SU-DHL-6 (cell line): ENCODE measurements at regions not wholly inside any gene's neighbourhood (a gene's known extent, or its start where the extent isn't known, plus 50 kb on each side); places are given as distances from the start of the nearest gene placed in this dataset.

Source experiments
- H2AFZ ChIP-seq: fragments of 200-600 bp; sonication (generic); 2 replicates; pipeline ENCODE4 v1.6.1; 2014; ENCODE audit warnings: low read depth, mild to moderate bottlenecking, moderate library complexity, mixed read lengths, antibody characterized with exemption, low read length; ENCODE audit not compliant: severe bottlenecking
- H3F3A ChIP-seq: fragments of 200-600 bp; shearing (Covaris generic); 2 replicates; pipeline ENCODE4 v1.6.0; 2016; ENCODE audit warnings: antibody characterized with exemption, mild to moderate bottlenecking; ENCODE audit not compliant: insufficient read depth
- H3K27ac ChIP-seq: fragments of 200-600 bp; sonication (generic); 2 replicates; pipeline ENCODE4 v1.5.1; 2016; ENCODE audit warnings: low read depth, mild to moderate bottlenecking, low read length, moderate library complexity, mixed read lengths
- H3K27me3 ChIP-seq: fragments of 200-600 bp; sonication (generic), shearing (Covaris generic); 2 replicates; pipeline ENCODE4 v1.6.0; 2014; ENCODE audit warnings: mild to moderate bottlenecking, low read length
- H3K36me3 ChIP-seq: fragments of 200-600 bp; sonication (generic); 2 replicates; pipeline ENCODE4 v1.6.1; 2014; ENCODE audit warnings: mild to moderate bottlenecking, low read length, mixed read lengths
- H3K4me2 ChIP-seq: fragments of 300-600, 200-600 bp; shearing (Covaris generic), sonication (generic); 2 replicates; pipeline ENCODE4 v1.6.0; 2014; ENCODE audit warnings: low read length, low read depth, mild to moderate bottlenecking; ENCODE audit not compliant: poor library complexity, severe bottlenecking
- H3K4me3 ChIP-seq: fragments of 200-600 bp; sonication (generic); 2 replicates; pipeline ENCODE4 v1.5.1; 2014; ENCODE audit warnings: antibody characterized with exemption, low read length, mild to moderate bottlenecking, mixed read lengths; ENCODE audit not compliant: insufficient read depth, poor library complexity, severe bottlenecking
- H3K79me2 ChIP-seq: fragments of 200-600 bp; sonication (generic); 2 replicates; pipeline ENCODE4 v1.6.1; 2014; ENCODE audit warnings: mild to moderate bottlenecking, low read length, moderate library complexity; ENCODE audit not compliant: insufficient read depth
- H3K9ac ChIP-seq: fragments of 200-600 bp; sonication (generic); 2 replicates; pipeline ENCODE4 v1.7.0; 2014; ENCODE audit warnings: mild to moderate bottlenecking, low read length
- H3K9me2 ChIP-seq: fragments of 200-600 bp; sonication (generic); replicated peaks from 2 replicates; pipeline ENCODE4 v1.6.1; 2014; ENCODE audit warnings: low read length; ENCODE audit not compliant: insufficient read depth
- H3K9me3 ChIP-seq: fragments of 200-600 bp; sonication (generic); 2 replicates; pipeline ENCODE4 v1.6.1; 2014; ENCODE audit warnings: low read length, mixed read lengths; ENCODE audit not compliant: insufficient read depth
- H4K20me1 ChIP-seq: fragments of 200-600 bp; sonication (generic); 2 replicates; pipeline ENCODE4 v1.6.1; 2014; ENCODE audit warnings: low read depth, mild to moderate bottlenecking, antibody characterized with exemption, low read length, moderate library complexity, mixed read lengths
- EZH2phosphoT487 ChIP-seq: fragments of 200-600 bp; sonication (generic), shearing (Covaris generic); conservative IDR thresholded peaks from 2 replicates; pipeline ENCODE4 v1.6.1; 2018; ENCODE audit warnings: mild to moderate bottlenecking, antibody characterized with exemption, low read length, moderate library complexity, mixed read lengths
- TF ChIP-seq, protein P1 (sequence below): fragments of 200-600 bp; sonication (generic); IDR thresholded peaks from one replicate; pipeline ENCODE4 v1.5.1; 2017; ENCODE audit warnings: antibody characterized with exemption, mild to moderate bottlenecking, low read length, moderate library complexity; ENCODE audit not compliant: insufficient read depth, poor library complexity, severe bottlenecking

DNA sequence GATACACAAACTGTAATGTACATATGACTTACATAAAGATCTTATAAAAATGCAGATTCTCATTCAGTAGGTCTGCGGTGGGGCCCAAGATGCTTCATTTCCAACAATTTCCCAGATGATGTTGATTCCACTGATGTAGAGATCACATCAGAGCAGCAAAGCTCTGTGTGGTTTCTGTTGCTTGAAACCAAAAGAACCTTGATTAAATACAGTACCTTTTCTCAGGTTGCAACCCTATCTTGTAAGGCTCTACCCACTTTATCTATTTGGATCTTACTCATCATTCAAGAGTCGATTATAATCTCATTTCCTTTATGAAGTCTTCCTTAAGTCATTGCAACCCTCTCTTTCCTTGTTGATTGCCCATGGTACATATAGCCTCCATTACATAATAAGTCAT is 816.8 kb downstream of the RPA4 start:
- Histone ChIP-seq H3K4me2 (no peak overlapping the region), H3K9me2 (no peaks in the 10 kb centered on the region), H3K4me3 (no peak overlapping the region), H3F3A (no peaks in the 10 kb centered on the region), H3K27ac (no peak overlapping the region), H3K79me2 (no peaks in the 10 kb centered on the region), H3K9me3 (no peaks in the 10 kb centered on the region), H4K20me1 (no peaks in the 10 kb centered on the region), H3K36me3 (no peaks in the 10 kb centered on the region), H3K9ac (no peak overlapping the region), H3K27me3 (no peaks in the 10 kb centered on the region), H2AFZ (no peak overlapping the region)
- TF ChIP-seq EZH2phosphoT487: no peak
- TF ChIP-seq, protein P1, sequence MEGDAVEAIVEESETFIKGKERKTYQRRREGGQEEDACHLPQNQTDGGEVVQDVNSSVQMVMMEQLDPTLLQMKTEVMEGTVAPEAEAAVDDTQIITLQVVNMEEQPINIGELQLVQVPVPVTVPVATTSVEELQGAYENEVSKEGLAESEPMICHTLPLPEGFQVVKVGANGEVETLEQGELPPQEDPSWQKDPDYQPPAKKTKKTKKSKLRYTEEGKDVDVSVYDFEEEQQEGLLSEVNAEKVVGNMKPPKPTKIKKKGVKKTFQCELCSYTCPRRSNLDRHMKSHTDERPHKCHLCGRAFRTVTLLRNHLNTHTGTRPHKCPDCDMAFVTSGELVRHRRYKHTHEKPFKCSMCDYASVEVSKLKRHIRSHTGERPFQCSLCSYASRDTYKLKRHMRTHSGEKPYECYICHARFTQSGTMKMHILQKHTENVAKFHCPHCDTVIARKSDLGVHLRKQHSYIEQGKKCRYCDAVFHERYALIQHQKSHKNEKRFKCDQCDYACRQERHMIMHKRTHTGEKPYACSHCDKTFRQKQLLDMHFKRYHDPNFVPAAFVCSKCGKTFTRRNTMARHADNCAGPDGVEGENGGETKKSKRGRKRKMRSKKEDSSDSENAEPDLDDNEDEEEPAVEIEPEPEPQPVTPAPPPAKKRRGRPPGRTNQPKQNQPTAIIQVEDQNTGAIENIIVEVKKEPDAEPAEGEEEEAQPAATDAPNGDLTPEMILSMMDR: no peak

DNA sequence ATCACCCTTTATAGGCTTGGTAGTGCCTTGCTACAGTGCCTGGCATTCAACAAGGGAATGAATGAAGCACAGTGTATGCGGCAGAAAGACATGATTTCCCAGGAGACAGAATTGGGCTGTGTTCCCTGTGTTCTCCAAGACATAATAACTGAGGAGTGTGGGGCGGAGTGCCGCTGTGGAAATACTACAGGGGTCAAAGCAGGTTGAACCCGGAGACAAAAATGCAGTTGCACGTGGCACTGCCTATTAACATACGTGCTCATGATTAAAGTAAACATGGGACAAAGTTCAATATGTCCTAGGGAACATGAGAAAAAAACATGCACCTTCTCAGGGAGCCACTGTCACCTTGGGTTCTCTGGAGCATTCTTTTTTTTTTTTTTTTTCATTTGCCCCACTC is 820.8 kb downstream of the RPA4 start:
- H3K9me2 ChIP-seq: no peaks in the 10 kb centered on the region
- no peaks in the 10 kb centered on the region for H3K27me3 ChIP-seq

DNA sequence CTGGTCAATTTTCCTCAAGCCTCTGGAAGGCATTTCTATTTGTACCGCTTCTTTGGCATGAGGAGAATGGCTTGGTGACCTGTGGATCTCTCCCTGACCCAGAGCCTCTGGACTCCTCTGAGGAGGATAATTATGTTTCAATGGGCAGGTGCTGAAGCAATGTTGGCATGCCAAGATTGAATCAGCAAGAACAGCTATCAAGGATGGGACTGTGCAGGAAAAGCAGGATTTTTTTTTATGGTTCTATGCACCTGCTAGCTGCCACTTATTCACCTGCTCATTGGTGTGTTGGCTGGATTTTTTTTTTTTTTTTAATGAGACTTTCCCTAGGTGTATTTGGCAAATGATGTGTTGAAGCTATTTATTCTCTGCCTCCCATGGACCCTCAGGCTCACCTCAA is 821.2 kb downstream of the RPA4 start:
- no peak for TF ChIP-seq EZH2phosphoT487
- TF ChIP-seq, protein P1: no peak

More for the DNA sequence above, 820.8 kb downstream of the RPA4 start:
- no peak for TF ChIP-seq EZH2phosphoT487
- TF ChIP-seq, protein P1: no peak
- no peaks in the 10 kb centered on the region for H3F3A ChIP-seq
- no peak overlapping the region for H2AFZ ChIP-seq
- H3K36me3 ChIP-seq: no peaks in the 10 kb centered on the region
- no peak overlapping the region for H3K4me2 ChIP-seq
- no peak overlapping the region for H3K9ac ChIP-seq
- H3K9me3 ChIP-seq: no peaks in the 10 kb centered on the region
- H3K4me3 ChIP-seq: no peak overlapping the region
- H3K27ac ChIP-seq: no peak overlapping the region
- no peaks in the 10 kb centered on the region for H4K20me1 ChIP-seq
- no peaks in the 10 kb centered on the region for H3K79me2 ChIP-seq

More for the DNA sequence above, 821.2 kb downstream of the RPA4 start:
- Histone ChIP-seq H4K20me1 (no peaks in the 10 kb centered on the region), H3K4me3 (no peak overlapping the region), H3K27ac (no peak overlapping the region), H3K27me3 (no peaks in the 10 kb centered on the region), H3K9me2 (no peaks in the 10 kb centered on the region), H3F3A (no peaks in the 10 kb centered on the region), H3K9me3 (no peaks in the 10 kb centered on the region), H3K9ac (no peak overlapping the region), H3K4me2 (no peak overlapping the region), H2AFZ (no peak overlapping the region), H3K36me3 (no peaks in the 10 kb centered on the region), H3K79me2 (no peaks in the 10 kb centered on the region)
